Thymus (tissue), 11 donors: ENCODE measurements at regions not wholly inside any gene's neighbourhood (a gene's known extent, or its start where the extent isn't known, plus 50 kb on each side); places are given as distances from the start of the nearest gene placed in this dataset.
"Not testable (repeated sequence)": the region's sequence is repeated elsewhere in the genome, so short reads cannot be mapped to it uniquely, and the experiment has no call there.

Experiments used
- DNase-seq, 9 donors: peaks; one replicate each; pipeline ENCODE4 v3.0.0-alpha.2; 2013; ENCODE audit warnings: low spot score in 9 of 9, low read depth in 6 of 9, missing footprints in 1 of 9
- H3K27ac ChIP-seq, 2 donors: one replicate each; pipeline ENCODE4 v1.5.1; 2013; ENCODE audit warnings: control low read depth in 1 of 2, low read depth in 1 of 2, low read length in 1 of 2, mild to moderate bottlenecking in 1 of 2, moderate library complexity in 1 of 2
- H3K27me3 ChIP-seq, 2 donors: one replicate each; pipeline ENCODE4 v1.5.1; 2013; ENCODE audit warnings: low read length in 1 of 2; ENCODE audit not compliant: control insufficient read depth in 2 of 2, insufficient read depth in 1 of 2
- H3K36me3 ChIP-seq, 2 donors: one replicate each; pipeline ENCODE4 v1.5.1; 2013; ENCODE audit warnings: low read length in 1 of 2, mild to moderate bottlenecking in 1 of 2, moderate library complexity in 1 of 2; ENCODE audit not compliant: control insufficient read depth in 2 of 2, insufficient read depth in 2 of 2
- H3K4me1 ChIP-seq, 2 donors: one replicate each; pipeline ENCODE4 v1.5.1; 2013; ENCODE audit warnings: low read length in 2 of 2; ENCODE audit not compliant: control insufficient read depth in 2 of 2, insufficient read depth in 2 of 2
- H3K4me3 ChIP-seq, 2 donors: one replicate each; pipeline ENCODE4 v1.5.1; 2013; ENCODE audit warnings: low read length in 2 of 2, control low read depth in 1 of 2, mild to moderate bottlenecking in 1 of 2
- H3K9me3 ChIP-seq, 2 donors: one replicate each; pipeline ENCODE4 v1.5.1; 2013; ENCODE audit warnings: low read length in 1 of 2, mild to moderate bottlenecking in 1 of 2; ENCODE audit not compliant: control insufficient read depth in 2 of 2, insufficient read depth in 1 of 2
- WGBS: extraction: QIAGEN DNeasy Blood & Tissue Kit; methylation state at CpG from one replicate; pipeline ENCODE4 v1.1.7; 2013; 5-methylcytosine and 5-hydroxymethylcytosine counted together
- donor health status: healthy.

DNA sequence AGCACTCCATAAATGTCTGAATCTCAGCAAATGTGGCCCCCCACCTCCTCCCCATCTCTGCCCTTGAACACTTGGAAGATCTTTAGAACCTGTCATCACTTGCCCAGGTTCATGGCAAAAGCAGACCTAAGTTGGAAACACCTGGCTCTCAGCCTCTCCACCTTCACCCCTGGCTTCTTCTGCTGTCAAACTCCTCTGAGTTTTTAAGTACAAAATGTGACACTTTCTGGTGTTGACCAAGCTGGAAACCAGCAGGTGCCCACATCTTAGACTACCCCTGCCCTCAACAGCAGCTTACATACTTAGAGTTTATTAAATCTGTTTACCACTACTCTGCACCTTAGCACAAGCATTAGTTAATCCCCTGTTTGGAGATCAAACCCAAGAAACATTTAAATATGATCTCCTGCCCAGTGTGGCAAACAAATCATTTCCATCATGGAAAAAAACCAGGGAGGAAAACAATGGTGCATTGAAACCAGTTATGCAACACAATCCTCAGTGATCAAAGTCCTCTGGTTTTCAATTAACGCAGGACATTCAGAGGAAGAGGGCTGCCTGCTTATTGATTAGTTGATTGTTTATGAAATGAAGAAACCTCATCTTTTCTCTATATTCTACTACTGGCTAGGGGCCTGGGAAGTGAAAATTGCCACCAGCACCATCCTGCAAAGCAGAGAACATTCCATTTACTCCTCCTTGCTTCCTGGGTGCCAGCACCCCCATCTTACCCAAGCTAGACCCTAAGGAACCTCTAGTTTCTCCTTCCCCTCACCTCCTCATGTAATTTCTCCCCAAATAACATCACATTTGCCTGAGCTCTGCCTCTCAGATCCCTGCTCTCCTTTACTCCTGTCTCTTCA lies 139.4 kb upstream of the RAB4A start:
- no peak for DNase-seq
- Histone ChIP-seq H3K4me3 (no peak overlapping the region), H3K27ac (no peak overlapping the region), H3K27me3 (no peaks in the 10 kb centered on the region), H3K36me3 (no peaks in the 10 kb centered on the region), H3K9me3 (peaks cover 2 to 12% of the 10 kb centered on the region in 2 donors), H3K4me1 (peaks cover 30 to 62% of the 10 kb centered on the region in 2 donors)
- 100% methylated on average over 1 of the region's 1 CpG for WGBS

DNA sequence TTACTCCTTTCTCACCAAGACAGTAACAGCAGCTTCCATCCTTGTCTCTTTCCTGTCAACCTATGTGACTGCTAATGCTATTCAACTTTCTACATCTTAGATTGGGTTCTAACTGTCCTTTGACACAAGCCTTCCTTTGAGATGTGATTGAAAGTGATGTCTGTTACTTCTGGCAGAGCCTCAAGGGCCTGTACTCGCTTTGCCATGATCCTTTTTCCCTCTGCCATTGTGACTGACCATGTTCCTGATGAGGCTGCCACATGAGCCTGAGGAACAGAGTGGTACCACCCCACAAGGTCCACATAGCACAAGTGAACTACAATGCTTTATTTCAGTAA lies 138.8 kb upstream of the RAB4A start:
- Histone ChIP-seq H3K27me3 (no peaks in the 10 kb centered on the region), H3K9me3 (peaks cover 2 to 12% of the 10 kb centered on the region in 2 donors), H3K27ac (no peak overlapping the region), H3K4me3 (no peak overlapping the region), H3K4me1 (peaks cover 34 to 68% of the 10 kb centered on the region in 2 donors), H3K36me3 (no peaks in the 10 kb centered on the region)
- 97% methylated on average over 1 of the region's 1 CpG for WGBS
- no peak for DNase-seq

DNA sequence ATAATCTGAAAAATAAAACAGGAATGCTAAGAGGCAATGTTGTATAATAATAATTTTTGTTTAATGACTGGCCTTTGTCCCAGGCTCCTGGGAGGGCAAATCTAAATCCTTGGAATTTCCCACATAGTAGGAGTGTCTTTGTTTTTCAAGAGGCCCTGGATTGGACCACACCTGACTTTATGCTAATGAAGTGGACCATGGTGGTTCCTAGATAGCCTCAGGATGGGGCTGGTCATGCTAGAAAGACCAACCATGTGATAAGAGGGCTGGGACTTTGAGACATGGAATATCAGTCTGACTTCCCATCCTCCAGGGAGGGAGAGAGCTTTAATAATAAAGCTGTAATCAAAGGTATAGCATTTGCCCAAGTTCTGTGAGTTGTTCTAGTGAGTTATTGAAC lies 138.2 kb upstream of the RAB4A start:
- DNase-seq = no peak

DNA sequence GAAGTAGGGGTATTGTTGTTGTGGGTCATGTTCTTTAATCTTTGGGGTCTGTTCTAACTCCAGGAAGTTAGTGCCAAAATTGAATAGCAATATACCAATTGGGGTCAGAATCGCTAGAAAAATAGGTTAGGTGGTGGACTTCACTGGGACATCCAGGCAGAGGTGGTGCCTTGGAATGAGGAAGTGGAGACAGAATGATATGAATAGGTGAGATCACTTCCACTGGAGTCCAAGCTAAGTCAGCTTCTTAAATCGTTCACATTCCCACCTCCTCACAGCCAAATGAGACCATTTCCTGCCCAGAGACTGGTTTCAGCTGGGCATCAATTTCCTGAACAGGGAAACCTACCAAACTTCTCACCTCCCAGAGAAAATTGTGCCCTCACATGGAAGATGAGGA lies 137.8 kb upstream of the RAB4A start:
- Histone ChIP-seq H3K36me3 (no peaks in the 10 kb centered on the region), H3K4me1 (peaks cover 37 to 69% of the 10 kb centered on the region in 2 donors), H3K9me3 (peaks cover 2 to 12% of the 10 kb centered on the region in 2 donors), H3K4me3 (no peak overlapping the region), H3K27ac (no peak overlapping the region), H3K27me3 (no peaks in the 10 kb centered on the region)
- WGBS = 70% methylated on average over 2 of the region's 2 CpGs
- no peak for DNase-seq

More for the DNA sequence above, 138.2 kb upstream of the RAB4A start:
- Histone ChIP-seq H3K9me3 (peaks cover 2 to 12% of the 10 kb centered on the region in 2 donors), H3K4me1 (peaks cover 40 to 69% of the 10 kb centered on the region in 2 donors), H3K27me3 (no peaks in the 10 kb centered on the region), H3K36me3 (no peaks in the 10 kb centered on the region), H3K4me3 (no peak overlapping the region), H3K27ac (no peak overlapping the region)

DNA sequence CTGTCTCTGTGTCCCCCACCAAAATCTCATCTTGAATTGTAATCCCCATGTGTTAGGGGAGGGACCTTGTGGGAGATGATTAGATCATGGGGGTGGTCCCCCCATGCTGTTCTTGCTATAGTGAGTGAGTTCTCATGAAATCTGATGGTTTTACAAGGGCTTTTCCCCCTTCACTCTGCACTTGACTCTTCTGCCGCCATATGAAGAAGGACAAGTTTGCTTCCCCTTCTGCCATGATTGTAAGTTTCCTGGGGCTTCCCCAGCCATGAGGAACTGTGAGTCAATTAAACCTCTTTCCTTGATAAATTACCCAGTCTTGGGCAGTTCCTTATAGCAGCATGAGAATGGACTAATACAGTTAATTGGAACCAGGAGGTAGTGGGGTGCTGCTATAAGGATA lies 137.1 kb upstream of the RAB4A start:
- WGBS = 98% methylated on average over 1 of the region's 1 CpG
- no peak for DNase-seq
- H3K36me3 ChIP-seq = no peaks in the 10 kb centered on the region
- H3K4me1 ChIP-seq = peaks cover 40 to 69% of the 10 kb centered on the region in 2 donors
- peaks cover 2 to 12% of the 10 kb centered on the region in 2 donors for H3K9me3 ChIP-seq
- no peak overlapping the region for H3K4me3 ChIP-seq
- H3K27ac ChIP-seq = no peak overlapping the region
- no peaks in the 10 kb centered on the region for H3K27me3 ChIP-seq

DNA sequence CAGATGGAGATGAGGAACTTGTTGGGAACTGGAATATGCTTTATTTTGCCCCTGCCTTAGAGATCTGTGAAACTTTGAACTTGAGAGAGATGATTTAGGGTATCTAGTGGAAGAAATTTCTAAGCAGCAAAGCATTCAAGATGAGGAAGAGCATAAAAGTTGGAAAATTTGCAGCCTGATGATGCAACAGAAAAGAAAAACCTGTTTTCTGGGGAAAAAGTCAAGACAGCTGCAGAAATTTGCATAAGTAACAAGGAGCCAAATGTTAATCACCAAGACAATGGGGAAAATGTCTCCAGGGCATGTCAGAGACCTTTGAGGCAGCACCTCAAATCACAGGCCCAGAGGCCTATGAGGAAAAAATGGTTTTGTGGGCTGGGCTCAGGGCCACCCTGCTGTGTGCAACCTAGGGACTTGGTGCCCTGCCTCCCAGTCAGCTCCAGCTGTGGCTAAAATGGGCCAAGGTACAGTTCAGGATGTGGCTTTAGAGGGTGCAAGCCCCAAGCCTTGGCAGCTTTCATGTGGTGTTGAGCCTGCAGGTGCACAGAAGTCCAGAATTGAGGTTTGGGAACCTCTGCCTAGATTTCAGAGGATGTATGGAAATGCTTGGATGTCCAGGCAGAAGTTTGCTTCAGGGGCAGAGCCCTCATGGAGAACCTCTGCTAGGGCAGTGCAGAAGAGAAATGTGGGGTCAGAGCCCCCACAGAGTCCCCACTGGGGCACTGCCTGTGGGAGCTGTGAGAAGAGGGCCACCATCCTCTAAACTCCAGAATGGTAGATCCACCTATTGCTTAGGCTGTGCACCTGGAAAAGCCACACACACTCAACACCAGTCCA lies 136.3 kb upstream of the RAB4A start:
- DNase-seq, H3K27ac ChIP-seq, H3K36me3 ChIP-seq, H3K27me3 ChIP-seq, H3K4me3 ChIP-seq: not testable (repeated sequence)
- Histone ChIP-seq H3K9me3 (peaks cover 2 to 12% of the 10 kb centered on the region in 2 donors), H3K4me1 (peaks cover 39 to 69% of the 10 kb centered on the region in 2 donors)

DNA sequence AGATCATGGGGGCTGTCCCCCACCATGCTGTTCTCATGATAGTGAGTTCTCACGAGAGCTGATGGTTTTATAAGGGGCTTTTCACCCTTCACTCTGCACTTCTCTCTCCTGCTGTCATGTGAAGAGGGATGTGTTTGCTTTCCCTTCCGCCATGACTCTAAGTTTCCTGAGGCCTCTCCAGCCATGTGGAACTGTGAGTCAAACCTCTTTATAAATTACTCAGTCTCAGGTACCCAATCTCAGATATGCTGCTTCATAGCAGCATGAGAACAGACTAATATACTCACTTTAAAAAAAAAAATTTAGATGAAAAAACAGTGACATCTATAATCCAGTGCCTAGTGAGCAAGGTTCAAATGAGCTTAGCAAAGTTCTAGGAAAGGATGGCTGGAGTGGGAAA lies 135.1 kb upstream of the RAB4A start:
- DNase-seq = no peak
- Histone ChIP-seq H3K9me3 (peaks cover 2 to 12% of the 10 kb centered on the region in 2 donors), H3K4me3 (no peak overlapping the region), H3K27me3 (no peaks in the 10 kb centered on the region), H3K4me1 (peaks cover 33 to 69% of the 10 kb centered on the region in 2 donors), H3K27ac (no peak overlapping the region), H3K36me3 (no peaks in the 10 kb centered on the region)
- WGBS = 73% methylated on average over 2 of the region's 2 CpGs

DNA sequence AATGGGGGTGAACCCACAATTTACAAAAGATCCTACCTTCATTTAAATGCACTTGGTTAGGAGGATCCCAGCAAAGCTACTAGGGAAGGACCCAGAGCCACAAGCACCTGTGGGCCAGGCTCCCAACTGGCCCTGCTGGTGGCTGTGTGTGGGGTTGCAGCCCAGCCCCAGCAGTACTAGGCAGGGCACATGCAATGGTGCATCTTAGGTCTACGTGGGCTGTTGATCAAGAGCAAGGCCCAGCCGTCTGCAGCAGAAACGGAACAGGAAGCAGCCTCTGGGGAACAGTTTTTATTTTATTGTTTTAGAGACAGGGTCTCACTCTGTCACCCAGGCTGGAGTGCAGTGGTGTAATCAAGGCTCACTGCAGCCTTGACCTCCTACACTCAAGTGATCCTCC lies 134.1 kb upstream of the RAB4A start:
- Histone ChIP-seq H3K4me1 (peaks cover 40 to 69% of the 10 kb centered on the region in 2 donors), H3K36me3 (no peaks in the 10 kb centered on the region), H3K4me3 (no peak overlapping the region), H3K9me3 (peaks cover 2 to 12% of the 10 kb centered on the region in 2 donors), H3K27ac (peak overlapping the region; percentile 62 to 81), H3K27me3 (no peaks in the 10 kb centered on the region)
- DNase-seq = peak in 3 of 9 donors; percentile 60 to 80 (median 61)
- WGBS = 2% methylated on average over 3 of the region's 3 CpGs

DNA sequence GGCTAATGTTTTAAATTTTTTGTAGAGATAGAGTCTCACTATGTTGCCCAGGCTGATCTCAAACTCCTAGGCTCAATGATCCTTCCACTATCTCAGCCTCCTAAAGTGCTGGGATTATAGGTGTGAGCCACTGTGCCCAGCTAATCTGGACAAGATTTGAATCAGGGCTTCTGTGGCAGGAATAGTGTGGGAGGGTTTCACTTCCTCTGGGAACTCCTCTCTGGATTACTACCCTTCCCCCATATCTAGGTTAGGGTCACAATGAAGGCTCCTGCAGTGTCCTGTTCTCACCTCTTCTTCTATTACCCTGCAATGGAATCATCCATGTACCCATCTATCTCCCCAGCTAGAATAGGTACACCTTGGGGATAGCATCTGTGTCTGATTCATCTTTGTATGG lies 133.6 kb upstream of the RAB4A start:
- peak overlapping the region; percentile 62 to 81 for H3K27ac ChIP-seq
- no peak for DNase-seq
- H3K4me3 ChIP-seq = no peak overlapping the region

More for the DNA sequence above, 133.6 kb upstream of the RAB4A start:
- peaks cover 2 to 12% of the 10 kb centered on the region in 2 donors for H3K9me3 ChIP-seq
- peaks cover 40 to 69% of the 10 kb centered on the region in 2 donors for H3K4me1 ChIP-seq
- H3K27me3 ChIP-seq = no peaks in the 10 kb centered on the region
- no peaks in the 10 kb centered on the region for H3K36me3 ChIP-seq
